Nucleus accumbens (tissue), 56 donors: ENCODE measurements at regions not wholly inside any gene's neighbourhood (a gene's known extent, or its start where the extent isn't known, plus 50 kb on each side); places are given as distances from the start of the nearest gene placed in this dataset.

Experiments
- DNase-seq, 56 donors: peaks; one replicate each; lab custom pipeline; 2025; lab: John Stamatoyannopoulos, UW

DNA sequence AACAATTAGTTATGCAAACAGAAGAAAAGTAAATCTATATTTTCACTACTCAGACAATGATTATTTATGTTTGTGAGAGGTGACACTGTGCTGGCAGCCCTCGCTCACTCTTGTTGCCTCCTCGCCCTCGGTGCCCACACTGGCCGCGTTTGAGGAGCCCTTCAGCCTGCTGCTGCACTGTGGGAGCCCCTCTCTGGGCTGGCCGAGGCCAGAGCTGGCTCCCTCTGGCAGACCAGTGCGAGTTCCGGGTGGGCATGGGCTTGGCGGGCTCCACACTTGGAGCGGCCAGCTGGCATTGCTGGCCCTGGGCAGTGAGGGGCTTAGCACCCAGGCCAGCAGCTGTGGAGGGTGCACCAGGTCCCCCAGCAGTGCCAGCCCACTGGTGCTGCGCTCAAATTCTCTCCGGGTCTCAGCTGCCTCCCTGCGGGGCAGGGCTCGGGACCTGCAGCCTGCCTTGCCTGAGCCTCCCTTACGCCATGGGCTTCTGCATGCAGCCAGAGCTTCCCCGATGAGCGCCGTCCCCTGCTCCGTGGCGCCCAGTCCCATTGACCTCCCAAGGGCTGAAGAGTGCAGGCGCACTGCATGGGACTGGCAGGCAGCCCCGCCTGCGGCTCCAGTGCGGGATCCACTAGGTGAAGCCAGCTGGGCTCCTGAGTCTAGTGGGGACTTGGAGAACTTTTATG lies 902.6 kb downstream of the PDHA2 start:
- no peak for DNase-seq

DNA sequence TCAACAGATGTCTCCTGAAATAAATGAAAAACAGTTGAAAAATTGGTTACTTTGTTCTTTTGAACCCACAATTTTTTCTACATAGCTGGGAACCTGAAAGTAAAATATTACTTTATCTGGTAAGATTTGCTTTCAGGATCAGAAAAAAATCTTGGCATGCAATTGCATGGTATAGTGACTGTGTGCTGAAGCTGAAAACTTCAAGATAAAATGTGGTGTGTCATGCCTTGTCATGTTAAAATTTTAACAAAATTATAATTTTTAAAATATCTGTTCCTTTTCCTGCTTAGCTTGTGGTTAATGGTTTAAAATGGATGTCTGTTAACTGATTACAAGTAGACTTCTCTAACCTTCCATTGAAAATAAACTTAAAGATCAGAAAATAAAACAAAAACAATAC lies 904.8 kb downstream of the PDHA2 start:
- DNase-seq: no peak

- DNase-seq: no peak
Observed at GRCh38 chr4:96753216-96753615, 913.3 kb downstream of the PDHA2 start.

DNA sequence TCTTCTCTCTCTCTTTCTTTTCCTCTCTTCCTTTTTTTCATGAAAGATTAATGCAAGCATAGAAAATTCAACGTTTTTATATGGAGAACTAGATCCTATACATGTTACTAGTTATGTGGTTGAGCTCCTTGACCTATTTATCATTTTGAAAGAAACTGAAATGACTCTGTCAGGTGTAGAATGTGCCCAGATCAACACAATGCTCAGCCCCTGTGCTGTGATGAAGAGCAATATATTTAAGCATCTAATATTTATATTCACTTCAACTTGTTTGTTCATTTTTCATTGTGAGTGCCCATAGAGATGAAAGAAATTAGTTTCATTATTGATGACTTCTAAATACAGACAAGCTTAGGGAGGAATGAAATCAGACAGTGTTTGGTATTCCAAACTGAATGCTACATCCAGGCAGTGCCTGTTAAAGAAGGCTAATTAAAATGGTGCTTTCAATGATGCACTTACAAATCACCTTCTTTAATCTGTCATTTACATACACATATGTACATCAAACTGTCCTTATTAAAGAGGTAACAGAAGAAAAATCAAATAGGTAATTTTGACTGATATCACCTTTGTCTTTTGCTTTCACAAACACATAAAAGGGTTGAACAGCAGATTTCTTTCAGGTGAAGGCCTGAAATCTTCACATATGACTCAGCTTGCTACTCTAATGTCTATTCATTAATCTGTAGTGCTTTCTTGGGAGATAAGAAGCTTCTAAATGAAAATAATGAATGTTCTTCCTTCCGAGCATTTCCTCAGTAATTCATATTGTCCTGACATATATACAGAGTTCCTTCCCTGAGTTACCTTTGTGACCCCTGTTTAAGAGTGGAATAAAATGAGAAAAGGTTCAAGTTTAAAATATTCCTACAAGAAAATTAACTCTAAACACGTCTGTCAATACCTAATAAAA lies 915.9 kb downstream of the PDHA2 start:
- DNase-seq: no peak

- no peak for DNase-seq
Observed at GRCh38 chr4:96756584-96756983, 916.7 kb downstream of the PDHA2 start.

- no peak for DNase-seq
Observed at GRCh38 chr4:96763546-96763945, 923.7 kb downstream of the PDHA2 start.

- DNase-seq: no peak
Observed at GRCh38 chr4:96766359-96766758, 926.5 kb downstream of the PDHA2 start.

GRCh38 chr4:96767815-96768480 lies 928.1 kb downstream of the PDHA2 start:
- DNase-seq: no peak

GRCh38 chr4:96775501-96775900 lies 935.6 kb downstream of the PDHA2 start:
- no peak for DNase-seq

GRCh38 chr4:96776920-96777527 lies 937.1 kb downstream of the PDHA2 start:
- no peak for DNase-seq

- DNase-seq: no peak
Observed at GRCh38 chr4:96784336-96784735, 944.4 kb downstream of the PDHA2 start.

DNA sequence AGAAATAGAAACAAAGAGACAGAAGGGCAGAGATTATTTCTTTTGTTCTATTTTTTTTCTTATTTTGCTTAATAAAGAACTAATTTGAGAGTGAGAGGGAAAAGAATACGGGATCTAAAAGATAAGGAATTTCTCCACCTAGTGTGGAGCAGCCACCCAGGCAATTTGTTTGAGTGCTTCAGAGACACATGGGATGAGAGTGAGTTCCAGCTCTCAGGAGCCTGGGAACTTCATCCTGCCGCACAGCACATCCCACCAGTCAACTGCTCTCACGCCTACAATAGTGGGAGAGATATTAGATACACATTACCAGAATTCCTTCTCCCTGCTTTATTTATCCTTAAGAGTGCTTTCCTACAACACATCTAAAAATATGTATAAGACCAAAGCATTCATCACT lies 946.4 kb downstream of the PDHA2 start:
- no peak for DNase-seq

DNA sequence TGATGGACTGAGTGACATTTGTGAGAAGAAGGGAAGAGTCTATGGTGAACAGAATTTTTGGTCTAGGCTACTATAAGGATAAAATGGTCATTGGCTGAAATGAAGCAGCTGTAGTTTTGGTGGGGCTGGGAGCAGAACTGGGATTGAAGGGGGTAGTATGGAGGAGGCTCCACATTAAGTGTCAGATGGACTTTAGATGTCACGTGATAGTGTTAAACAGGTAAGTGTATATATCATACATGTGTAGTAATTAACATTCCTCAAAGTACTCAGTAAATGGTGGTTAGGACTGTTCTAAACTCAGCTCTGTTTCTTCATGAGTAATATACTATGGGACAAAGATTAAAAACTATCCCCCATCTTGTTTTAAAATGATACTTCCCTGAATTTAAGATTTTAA lies 947.9 kb downstream of the PDHA2 start:
- DNase-seq: no peak

DNA sequence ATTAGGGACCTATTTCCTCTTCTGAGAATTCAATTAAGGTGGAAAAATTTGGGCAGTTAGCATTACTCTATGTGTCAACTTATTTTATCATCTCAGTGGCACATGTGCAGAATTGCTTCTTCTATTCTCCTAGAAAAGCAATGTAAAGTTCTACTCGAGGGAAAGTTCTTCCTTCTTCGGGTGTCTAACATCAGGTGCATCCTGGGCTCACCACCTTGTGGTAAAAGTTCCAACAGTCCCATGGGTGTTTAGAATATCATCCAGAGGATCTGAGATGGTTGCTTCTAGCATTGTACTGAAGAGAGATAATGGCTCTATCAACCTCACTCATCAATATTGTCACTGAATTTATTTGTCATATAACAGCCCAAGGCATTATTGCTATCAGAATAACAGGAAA lies 969.7 kb downstream of the PDHA2 start:
- no peak for DNase-seq

DNA sequence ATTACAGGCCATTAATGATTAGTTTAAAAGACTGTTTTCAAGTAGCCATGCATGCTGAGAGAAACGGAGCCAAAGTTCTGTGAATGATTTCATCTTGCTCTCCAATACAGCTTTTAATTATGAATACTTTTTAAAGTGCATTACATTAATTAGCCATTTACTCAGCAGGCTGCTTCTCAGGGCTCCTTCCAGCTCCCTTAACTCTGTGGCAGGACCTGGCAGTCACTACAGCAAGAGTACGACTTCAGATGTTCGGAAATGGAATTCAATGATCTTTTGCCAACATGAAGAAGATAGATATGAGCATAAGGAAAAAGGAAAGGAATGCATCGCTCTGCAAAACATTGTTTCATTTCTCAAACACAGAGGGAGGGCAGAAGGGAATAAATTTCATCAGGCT lies 987.2 kb downstream of the PDHA2 start:
- no peak for DNase-seq

- DNase-seq: no peak
Observed at GRCh38 chr4:96833831-96834230, 993.9 kb downstream of the PDHA2 start.

GRCh38 chr4:96835991-96836390 lies 996.1 kb downstream of the PDHA2 start:
- no peak for DNase-seq

DNA sequence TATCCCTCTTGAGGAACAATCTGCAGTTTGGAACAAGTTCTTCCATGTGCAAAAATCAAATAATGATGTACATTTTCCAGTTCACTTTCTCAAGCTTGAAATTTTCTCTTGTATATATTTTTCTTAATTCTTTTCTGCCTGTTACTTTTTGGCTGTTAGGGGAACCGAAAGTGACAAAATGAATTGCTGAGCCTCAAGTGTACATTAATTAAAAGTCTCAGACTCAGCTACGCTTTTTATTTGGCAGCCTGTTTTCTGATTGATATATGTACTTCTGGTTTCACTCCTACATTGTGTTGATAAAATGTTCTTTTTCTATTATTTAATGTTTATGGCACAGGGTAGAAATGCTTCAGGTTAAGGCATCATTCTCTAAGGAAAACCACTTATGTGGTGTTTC lies 999.5 kb downstream of the PDHA2 start:
- no peak for DNase-seq

DNA sequence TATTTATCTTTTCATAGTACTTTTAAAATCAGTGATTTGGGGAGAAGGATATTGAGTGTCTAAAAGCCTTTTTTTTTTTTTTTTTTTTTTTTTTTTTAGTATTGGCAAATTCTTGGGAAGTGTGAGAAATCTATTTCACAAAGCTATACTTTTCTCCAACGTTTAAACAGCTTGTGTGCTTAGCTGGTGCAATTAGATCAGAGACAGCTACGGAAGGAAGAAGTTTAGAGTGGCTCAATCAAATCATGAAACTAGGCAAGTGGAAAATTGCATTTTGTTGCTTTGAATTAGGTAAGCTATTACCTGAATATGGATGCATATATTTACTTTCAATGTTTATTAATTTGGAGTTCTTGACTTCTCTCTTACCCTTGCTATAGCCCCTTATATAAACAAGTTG lies 1001.9 kb downstream of the PDHA2 start:
- DNase-seq: no peak

DNA sequence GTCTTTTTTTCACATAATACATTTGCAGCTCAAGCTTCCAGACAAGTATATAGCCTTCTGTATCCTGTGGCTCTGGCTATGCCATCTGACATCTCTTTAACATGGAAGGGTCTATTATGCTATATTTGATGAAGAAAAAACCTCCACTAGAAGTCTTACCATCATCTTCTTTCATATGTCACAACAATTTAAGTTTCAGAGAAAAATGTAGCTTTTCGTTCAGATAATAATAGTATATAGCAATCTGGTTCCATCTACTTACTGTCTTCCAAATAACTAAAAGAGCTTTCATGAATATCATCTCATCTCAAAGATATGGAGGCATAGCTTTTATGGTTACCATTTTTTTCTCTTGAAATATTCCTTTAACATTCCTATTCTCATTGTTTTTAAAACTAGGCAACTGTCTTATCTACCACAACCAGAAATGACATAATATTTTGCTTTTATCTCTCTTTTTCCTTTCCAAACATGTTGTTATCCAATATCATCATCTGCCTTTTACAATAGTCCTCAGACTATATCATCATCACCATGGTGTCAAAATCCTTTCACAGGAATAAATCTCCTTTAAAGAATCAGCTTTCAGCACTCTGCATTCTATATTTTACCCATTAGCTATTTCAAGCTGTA lies 1005.1 kb downstream of the PDHA2 start:
- no peak for DNase-seq

DNA sequence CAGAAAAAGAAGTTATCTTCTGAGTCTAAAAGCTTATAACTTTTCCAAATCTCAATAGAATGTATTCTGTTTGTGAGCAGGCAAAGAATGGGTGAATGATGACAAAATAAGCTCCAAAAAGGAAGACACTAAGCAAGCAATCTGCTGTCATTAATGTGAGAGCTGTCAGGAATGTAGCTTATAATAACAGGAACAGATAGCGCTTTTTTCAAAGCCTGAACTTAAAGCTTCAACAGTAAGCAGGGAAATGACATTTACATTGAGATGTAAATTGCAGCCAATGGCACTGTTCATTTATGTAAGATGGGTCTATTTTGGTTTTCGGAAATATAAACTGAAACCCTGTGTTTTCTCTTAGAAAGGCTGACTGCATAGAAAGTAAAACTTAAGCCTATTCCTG lies 1005.9 kb downstream of the PDHA2 start:
- no peak for DNase-seq
